Body of pancreas (tissue), 4 donors: ENCODE measurements at regions not wholly inside any gene's neighbourhood (a gene's known extent, or its start where the extent isn't known, plus 50 kb on each side); places are given as distances from the start of the nearest gene placed in this dataset.

ENCODE experiments used
- ATAC-seq: fragments of 150-250 bp; one replicate; pipeline ENCODE4 v1.9.1; 2016
- DNase-seq, 4 donors: peaks; one replicate each; pipeline ENCODE4 v3.0.0-alpha.2; 2019
- H3K27ac ChIP-seq, 4 donors: fragments of 200-600 bp; sonication (generic); 1 replicate in 3 of 4; 2 replicates in 1 of 4; pipeline versions ENCODE4 v1.5.1 to v1.6.1; 2016 to 2019; ENCODE audit warnings: mild to moderate bottlenecking in 1 of 4, mixed read lengths in 1 of 4, moderate library complexity in 1 of 4
- H3K27me3 ChIP-seq, 2 donors: fragments of 200-600 bp; sonication (generic); one replicate each; pipeline ENCODE4 v1.6.0; 2016; ENCODE audit warnings: mild to moderate bottlenecking in 1 of 2
- H3K36me3 ChIP-seq, 2 donors: fragments of 200-600 bp; sonication (generic); replicated peaks in 1 of 2; 2 replicates each; pipeline ENCODE4 v1.5.1; 2016; ENCODE audit warnings: low read depth in 2 of 2; ENCODE audit not compliant: insufficient read depth in 1 of 2
- H3K4me1 ChIP-seq: fragments of 200-600 bp; sonication (generic); one replicate; pipeline ENCODE4 v1.6.0; 2016
- H3K4me3 ChIP-seq, 2 donors: fragments of 200-600 bp; sonication (generic); 1 replicate in 1 of 2; 2 replicates in 1 of 2; pipeline ENCODE4 v1.5.1; 2016 to 2019
- H3K9me3 ChIP-seq, 3 donors: fragments of 200-600 bp; sonication (generic); 1 replicate in 2 of 3; 2 replicates in 1 of 3; pipeline ENCODE4 v1.5.1; 2016
- POLR2A ChIP-seq, 3 donors: fragments of 450-650 bp; IDR thresholded peaks; one replicate each; pipeline ENCODE4 v1.6.1; 2016; ENCODE audit warnings: antibody characterized with exemption in 3 of 3, mild to moderate bottlenecking in 2 of 3
- WGBS, 2 donors: methylation state at CpG; one replicate each; pipeline ENCODE4 v1.1.5; 2017; 5-methylcytosine and 5-hydroxymethylcytosine counted together
- intact Hi-C: fragments of 100-400 bp; cut with DNase I; formaldehyde crosslinking; loops from one replicate; pipeline ENCODE4 v1.15.1; 2023
- TF ChIP-seq, protein P1 (sequence below), 7 experiments: fragments of 450-650 bp in 4 of 7; fragments of 200-600 bp in 3 of 7; sonication (generic) in 3 of 7; IDR thresholded peaks; one replicate each; pipeline ENCODE4 v1.5.1; 2016 to 2019; ENCODE audit warnings: antibody characterized with exemption in 7 of 7

- Histone ChIP-seq H3K36me3 (no peaks in the 10 kb centered on the region), H3K27ac (no peak overlapping the region), H3K4me1 (no peaks in the 10 kb centered on the region), H3K9me3 (no peaks in the 10 kb centered on the region), H3K27me3 (no peaks in the 10 kb centered on the region), H3K4me3 (no peak overlapping the region)
- intact Hi-C loops = no loop called here
- no peak for TF ChIP-seq POLR2A (IDR thresholded peaks at IDR 0.05)
- TF ChIP-seq, protein P1, sequence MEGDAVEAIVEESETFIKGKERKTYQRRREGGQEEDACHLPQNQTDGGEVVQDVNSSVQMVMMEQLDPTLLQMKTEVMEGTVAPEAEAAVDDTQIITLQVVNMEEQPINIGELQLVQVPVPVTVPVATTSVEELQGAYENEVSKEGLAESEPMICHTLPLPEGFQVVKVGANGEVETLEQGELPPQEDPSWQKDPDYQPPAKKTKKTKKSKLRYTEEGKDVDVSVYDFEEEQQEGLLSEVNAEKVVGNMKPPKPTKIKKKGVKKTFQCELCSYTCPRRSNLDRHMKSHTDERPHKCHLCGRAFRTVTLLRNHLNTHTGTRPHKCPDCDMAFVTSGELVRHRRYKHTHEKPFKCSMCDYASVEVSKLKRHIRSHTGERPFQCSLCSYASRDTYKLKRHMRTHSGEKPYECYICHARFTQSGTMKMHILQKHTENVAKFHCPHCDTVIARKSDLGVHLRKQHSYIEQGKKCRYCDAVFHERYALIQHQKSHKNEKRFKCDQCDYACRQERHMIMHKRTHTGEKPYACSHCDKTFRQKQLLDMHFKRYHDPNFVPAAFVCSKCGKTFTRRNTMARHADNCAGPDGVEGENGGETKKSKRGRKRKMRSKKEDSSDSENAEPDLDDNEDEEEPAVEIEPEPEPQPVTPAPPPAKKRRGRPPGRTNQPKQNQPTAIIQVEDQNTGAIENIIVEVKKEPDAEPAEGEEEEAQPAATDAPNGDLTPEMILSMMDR (IDR thresholded peaks at IDR 0.05) = no peak
- DNase-seq (no peak), ATAC-seq (no peak)
These were observed 255.1 kb upstream of the THSD7B start for GRCh38 chr2:136510244-136510643.

DNA sequence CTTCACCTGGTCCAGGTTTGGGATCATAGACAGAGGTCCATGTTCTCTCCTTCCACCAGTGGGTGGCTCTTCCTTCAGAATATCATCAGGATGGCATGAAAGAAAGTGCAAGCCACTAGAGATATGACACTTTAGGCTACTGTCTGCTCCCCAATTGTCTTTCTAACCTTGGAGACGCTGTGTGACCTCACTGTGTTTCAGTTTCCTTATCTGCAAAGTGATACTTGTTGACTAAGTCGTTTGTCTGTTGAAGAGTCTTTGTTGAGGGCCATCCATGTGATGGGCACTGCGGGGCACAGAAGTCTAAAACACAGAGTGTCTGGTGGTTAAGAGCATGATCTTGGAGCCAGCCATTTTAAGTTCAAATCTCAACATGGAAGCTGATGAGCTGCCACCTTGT lies 259.9 kb upstream of the THSD7B start:
- WGBS, 2 donors = 48 to 50% methylated on average over 3 of the region's 3 CpGs
- DNase-seq (no peak), ATAC-seq (no peak)
- intact Hi-C loops = no loop called here
- Histone ChIP-seq H3K9me3 (no peaks in the 10 kb centered on the region), H3K4me1 (no peaks in the 10 kb centered on the region), H3K27ac (no peak overlapping the region), H3K4me3 (no peak overlapping the region), H3K36me3 (no peaks in the 10 kb centered on the region), H3K27me3 (no peaks in the 10 kb centered on the region)
- TF ChIP-seq, protein P1 (IDR thresholded peaks at IDR 0.05) = no peak
- TF ChIP-seq POLR2A (IDR thresholded peaks at IDR 0.05) = no peak

DNA sequence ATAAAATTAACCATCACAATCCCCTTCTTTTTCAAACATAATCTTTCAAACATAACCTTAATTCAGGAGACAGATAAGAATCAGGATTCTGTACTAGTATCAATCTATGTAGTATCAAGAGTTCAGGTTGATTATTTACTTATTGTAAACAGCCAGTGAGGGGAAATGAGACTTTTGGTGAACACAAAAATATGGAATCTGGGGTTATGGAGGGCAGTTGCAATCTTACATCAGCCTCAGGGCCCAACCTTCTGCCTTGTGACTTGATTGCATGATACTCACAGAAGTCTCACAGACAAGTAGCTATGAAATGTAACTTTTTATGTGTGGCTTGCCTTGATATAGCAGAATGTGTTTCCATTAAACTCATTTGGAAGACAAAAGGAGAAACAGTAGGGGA lies 262.7 kb upstream of the THSD7B start:
- H3K27me3 ChIP-seq = no peaks in the 10 kb centered on the region
- H3K27ac ChIP-seq = no peak overlapping the region
- H3K9me3 ChIP-seq = no peaks in the 10 kb centered on the region
- H3K36me3 ChIP-seq = no peaks in the 10 kb centered on the region
- DNase-seq (no peak), ATAC-seq (no peak)
- TF ChIP-seq POLR2A (IDR thresholded peaks at IDR 0.05) = no peak
- TF ChIP-seq, protein P1 (IDR thresholded peaks at IDR 0.05) = no peak
- no peak overlapping the region for H3K4me3 ChIP-seq
- H3K4me1 ChIP-seq = no peaks in the 10 kb centered on the region
- intact Hi-C loops = no loop called here

GRCh38 chr2:136497709-136498108 lies 267.6 kb upstream of the THSD7B start:
- H3K27ac ChIP-seq = no peak overlapping the region
- H3K4me1 ChIP-seq = no peaks in the 10 kb centered on the region
- no peak overlapping the region for H3K4me3 ChIP-seq
- WGBS, 2 donors = 35 to 51% methylated on average over 3 of the region's 3 CpGs
- H3K36me3 ChIP-seq = no peaks in the 10 kb centered on the region
- no peak for DNase-seq
- no peaks in the 10 kb centered on the region for H3K27me3 ChIP-seq
- ATAC-seq = no peak
- intact Hi-C loops = no loop called here
- H3K9me3 ChIP-seq = no peaks in the 10 kb centered on the region
- TF ChIP-seq POLR2A (IDR thresholded peaks at IDR 0.05) = no peak
- TF ChIP-seq, protein P1 (IDR thresholded peaks at IDR 0.05) = no peak

- intact Hi-C loops = no loop called here
- Histone ChIP-seq H3K4me1 (no peaks in the 10 kb centered on the region), H3K4me3 (no peak overlapping the region), H3K27me3 (no peaks in the 10 kb centered on the region), H3K27ac (no peak overlapping the region), H3K36me3 (no peaks in the 10 kb centered on the region), H3K9me3 (no peaks in the 10 kb centered on the region)
- ATAC-seq = no peak
- TF ChIP-seq, protein P1 (IDR thresholded peaks at IDR 0.05) = no peak
- no peak for TF ChIP-seq POLR2A (IDR thresholded peaks at IDR 0.05)
- 66 to 67% methylated on average over 5 of the region's 5 CpGs for WGBS, 2 donors
- DNase-seq = no peak
These were observed 268.4 kb upstream of the THSD7B start for GRCh38 chr2:136496966-136497365.
